H9 (cell line): ENCODE measurements at regions not wholly inside any gene's neighbourhood (a gene's known extent, or its start where the extent isn't known, plus 50 kb on each side); places are given as distances from the start of the nearest gene placed in this dataset.

ENCODE experiments used
- DNase-seq: peaks from one replicate; pipeline ENCODE4 v3.0.0-alpha.2; 2017
- H2AFZ ChIP-seq: one replicate; pipeline ENCODE4 v1.6.1; 2013; ENCODE audit warnings: mild to moderate bottlenecking, low read length, control low read depth, moderate library complexity
- H2AK5ac ChIP-seq: 2 replicates; pipeline ENCODE4 v1.6.1; 2013; ENCODE audit warnings: low read length, control low read depth, mixed read lengths; ENCODE audit not compliant: insufficient read length
- H2BK120ac ChIP-seq: one replicate; pipeline ENCODE4 v1.6.1; 2013; ENCODE audit warnings: low read depth, mild to moderate bottlenecking, low read length, control low read depth, inconsistent platforms; ENCODE audit not compliant: poor library complexity, severe bottlenecking
- H2BK12ac ChIP-seq: 2 replicates; pipeline ENCODE4 v1.6.1; 2013; ENCODE audit warnings: low read length, control low read depth, mixed read lengths, low read depth; ENCODE audit not compliant: insufficient read length
- H2BK15ac ChIP-seq: 2 replicates; pipeline ENCODE4 v1.6.1; 2013; ENCODE audit warnings: low read depth, low read length, control low read depth
- H2BK20ac ChIP-seq: one replicate; pipeline ENCODE4 v1.6.1; 2013; ENCODE audit warnings: low read depth, mild to moderate bottlenecking, low read length, control low read depth, inconsistent platforms; ENCODE audit not compliant: poor library complexity, severe bottlenecking
- H2BK5ac ChIP-seq: 2 replicates; pipeline ENCODE4 v1.6.1; 2013; ENCODE audit warnings: low read length, control low read depth, mixed read lengths; ENCODE audit not compliant: insufficient read length
- H3K14ac ChIP-seq: 2 replicates; pipeline ENCODE4 v1.6.1; 2013; ENCODE audit warnings: low read length, control low read depth; ENCODE audit not compliant: insufficient read depth
- H3K18ac ChIP-seq: 2 replicates; pipeline ENCODE4 v1.6.1; 2013; ENCODE audit warnings: low read depth, mild to moderate bottlenecking, mixed read lengths, low read length, control low read depth; ENCODE audit not compliant: insufficient read length
- H3K23ac ChIP-seq: 2 replicates; pipeline ENCODE4 v1.6.1; 2013; ENCODE audit warnings: low read length, control low read depth, mixed read lengths, low read depth; ENCODE audit not compliant: insufficient read length
- H3K23me2 ChIP-seq: 2 replicates; pipeline ENCODE4 v1.6.1; 2013; ENCODE audit warnings: low read depth, mild to moderate bottlenecking, mixed read lengths, low read length, control low read depth; ENCODE audit not compliant: insufficient read length, poor library complexity, severe bottlenecking
- H3K27ac ChIP-seq: 2 replicates; pipeline ENCODE4 v1.5.1; 2013; ENCODE audit warnings: low read length, control low read depth, mixed read lengths, low read depth; ENCODE audit not compliant: insufficient read length
- H3K27me3 ChIP-seq: 2 replicates; pipeline ENCODE4 v1.6.1; 2013; ENCODE audit warnings: low read length, control low read depth, inconsistent platforms; ENCODE audit not compliant: insufficient read depth
- H3K4ac ChIP-seq: 2 replicates; pipeline ENCODE4 v1.6.1; 2013; ENCODE audit warnings: low read depth, mild to moderate bottlenecking, control low read depth, inconsistent platforms, low read length, moderate library complexity
- H3K4me1 ChIP-seq: 2 replicates; pipeline ENCODE4 v1.6.1; 2013; ENCODE audit warnings: low read length, control low read depth, inconsistent platforms; ENCODE audit not compliant: insufficient read depth
- H3K4me2 ChIP-seq: 2 replicates; pipeline ENCODE4 v1.6.1; 2013; ENCODE audit warnings: low read length, control low read depth, mixed read lengths; ENCODE audit not compliant: insufficient read length, insufficient read depth
- H3K56ac ChIP-seq: 2 replicates; pipeline ENCODE4 v1.6.1; 2013; ENCODE audit warnings: low read depth, mild to moderate bottlenecking, mixed read lengths, low read length, control low read depth; ENCODE audit not compliant: insufficient read length
- H3K79me1 ChIP-seq: 2 replicates; pipeline ENCODE4 v1.6.1; 2013; ENCODE audit warnings: low read depth, mild to moderate bottlenecking, moderate library complexity, low read length, control low read depth, inconsistent platforms; ENCODE audit not compliant: insufficient read depth, poor library complexity, severe bottlenecking
- H3K79me2 ChIP-seq: 2 replicates; pipeline ENCODE4 v1.6.1; 2013; ENCODE audit warnings: low read length, control low read depth, inconsistent platforms; ENCODE audit not compliant: insufficient read depth
- H3K9ac ChIP-seq: 2 replicates; pipeline ENCODE4 v1.6.1; 2013; ENCODE audit warnings: low read length, control low read depth, mixed read lengths; ENCODE audit not compliant: insufficient read length; ENCODE audit errors: extremely low read depth
- H3K9me3 ChIP-seq: one replicate; pipeline ENCODE4 v1.6.1; 2013; ENCODE audit warnings: low read depth, low read length, inconsistent platforms; ENCODE audit not compliant: control insufficient read depth
- H3T11ph ChIP-seq: one replicate; pipeline ENCODE4 v1.6.1; 2013; ENCODE audit warnings: mild to moderate bottlenecking, low read length, control low read depth, inconsistent platforms
- H4K20me1 ChIP-seq: one replicate; pipeline ENCODE4 v1.6.1; 2013; ENCODE audit not compliant: control insufficient read depth, insufficient read length, insufficient read depth
- H4K5ac ChIP-seq: 2 replicates; pipeline ENCODE4 v1.6.1; 2013; ENCODE audit warnings: low read depth, mild to moderate bottlenecking, mixed read lengths, low read length, control low read depth; ENCODE audit not compliant: insufficient read length
- H4K8ac ChIP-seq: replicated peaks from 2 replicates; pipeline ENCODE4 v1.6.1; 2013; ENCODE audit warnings: low read length, control low read depth, mixed read lengths, low read depth; ENCODE audit not compliant: insufficient read length
- H4K91ac ChIP-seq: 2 replicates; pipeline ENCODE4 v1.6.1; 2013; ENCODE audit warnings: low read depth, mild to moderate bottlenecking, moderate library complexity, mixed read lengths, low read length, control low read depth; ENCODE audit not compliant: insufficient read length
- H3K27ac Mint-ChIP-seq, 3 experiments: 2 replicates in 2 of 3; 3 replicates in 1 of 3; pipeline ENCODE4 v1.8.0; 2020 to 2021; ENCODE audit warnings: mixed read lengths in 3 of 3, mild to moderate bottlenecking in 1 of 3, moderate library complexity in 1 of 3
- H3K27me3 Mint-ChIP-seq: 2 replicates; pipeline ENCODE4 v1.8.0; 2021; ENCODE audit warnings: low read depth, mild to moderate bottlenecking, moderate library complexity, mixed read lengths
- H3K36me3 Mint-ChIP-seq, 3 experiments: 2 replicates in 2 of 3; 3 replicates in 1 of 3; pipeline ENCODE4 v1.8.0; 2020 to 2021; ENCODE audit warnings: low read depth in 3 of 3, mixed read lengths in 3 of 3; ENCODE audit not compliant: insufficient read depth in 1 of 3
- H3K4me1 Mint-ChIP-seq, 2 experiments: 2 replicates each; pipeline ENCODE4 v1.8.0; 2020; ENCODE audit warnings: mixed read lengths in 2 of 2
- H3K4me3 Mint-ChIP-seq, 2 experiments: 2 replicates in 1 of 2; 3 replicates in 1 of 2; pipeline ENCODE4 v1.8.0; 2020 to 2021; ENCODE audit warnings: mild to moderate bottlenecking in 2 of 2, mixed read lengths in 2 of 2, moderate library complexity in 1 of 2
- H3K9me3 Mint-ChIP-seq, 2 experiments: 2 replicates in 1 of 2; 3 replicates in 1 of 2; pipeline ENCODE4 v1.8.0; 2020; ENCODE audit warnings: mild to moderate bottlenecking in 2 of 2, mixed read lengths in 2 of 2, moderate library complexity in 1 of 2
- CTCF ChIP-seq: fragments of 200-600 bp; sonication (generic); conservative IDR thresholded peaks from 3 replicates; pipeline ENCODE4 v1.8.0; 2021; ENCODE audit warnings: antibody characterized with exemption, mild to moderate bottlenecking
- WGBS: extraction: QIAGEN DNeasy Blood & Tissue Kit; methylation state at CpG from one replicate; pipeline ENCODE4 v1.1.7; 2013; ENCODE audit warnings: missing lambda C conversion rate, low lambda C conversion rate, mixed read lengths; ENCODE audit not compliant: insufficient read length; ENCODE audit errors: extremely low coverage; 5-methylcytosine and 5-hydroxymethylcytosine counted together

- H3K79me2 ChIP-seq, result no peaks in the 10 kb centered on the region
- no peaks in the 10 kb centered on the region for H3K27me3 ChIP-seq
- DNase-seq, result no peak
- no peaks in the 10 kb centered on the region for H3K4me1 ChIP-seq
- no peaks in the 10 kb centered on the region for H4K20me1 ChIP-seq
- no peak overlapping the region for H4K8ac ChIP-seq
- H2BK15ac ChIP-seq, result no peak overlapping the region
- no peak overlapping the region for H2BK12ac ChIP-seq
- no peak overlapping the region for H3K23ac ChIP-seq
- H3K14ac ChIP-seq, result no peak overlapping the region
- no peak overlapping the region for H4K91ac ChIP-seq
- no peak overlapping the region for H2AFZ ChIP-seq
- H3K4me1 Mint-ChIP-seq, result peaks cover 4% of the 10 kb centered on the region in 2 experiments; a peak in 2 of 4 replicates
- H3K36me3 Mint-ChIP-seq, result no peaks in the 10 kb centered on the region
- H3K4me3 Mint-ChIP-seq, result no peak overlapping the region
- no peak overlapping the region for H3K27ac ChIP-seq
- no peak overlapping the region for H3K18ac ChIP-seq
- H3K4me2 ChIP-seq, result no peak overlapping the region
- no peaks in the 10 kb centered on the region for H3K23me2 ChIP-seq
- H2AK5ac ChIP-seq, result no peak overlapping the region
- no peak overlapping the region for H3T11ph ChIP-seq
- no peak overlapping the region for H3K27ac Mint-ChIP-seq
- no peaks in the 10 kb centered on the region for H3K9me3 ChIP-seq
- WGBS, result 100% methylated on average over 2 of the region's 2 CpGs
- no peak overlapping the region for H3K9ac ChIP-seq
- H3K56ac ChIP-seq, result no peak overlapping the region
- H2BK5ac ChIP-seq, result no peak overlapping the region
- no peak for TF ChIP-seq CTCF
- no peak overlapping the region for H4K5ac ChIP-seq
- peaks cover 1% of the 10 kb centered on the region for H3K27me3 Mint-ChIP-seq
- H2BK120ac ChIP-seq, result no peak overlapping the region
- H3K4ac ChIP-seq, result no peak overlapping the region
- H3K79me1 ChIP-seq, result no peaks in the 10 kb centered on the region
- no peak overlapping the region for H2BK20ac ChIP-seq
- no peaks in the 10 kb centered on the region for H3K9me3 Mint-ChIP-seq
These were observed 134.6 kb upstream of the SYNDIG1 start for GRCh38 chr20:24334830-24335229.
